Astrocyte of the spinal cord (primary cell): ENCODE measurements at regions not wholly inside any gene's neighbourhood (a gene's known extent, or its start where the extent isn't known, plus 50 kb on each side); places are given as distances from the start of the nearest gene placed in this dataset.

ENCODE experiments used
- DNase-seq: peaks from one replicate; pipeline ENCODE4 v3.0.0; 2011; ENCODE audit warnings: low read depth, low spot score
- H3K4me3 ChIP-seq: 2 replicates; pipeline ENCODE4 v1.5.1; 2011; ENCODE audit warnings: low read depth, mild to moderate bottlenecking, low read length, moderate library complexity
- CTCF ChIP-seq: IDR thresholded peaks from 2 replicates; pipeline ENCODE4 v1.5.1; 2012; ENCODE audit warnings: low read depth, mild to moderate bottlenecking, low read length, inconsistent platforms
- in situ Hi-C: cut with HindIII; loops from 2 replicates; pipeline ENCODE4 v1.10.0; 2017; ENCODE audit warnings: low sequenced_read_pairs

DNA sequence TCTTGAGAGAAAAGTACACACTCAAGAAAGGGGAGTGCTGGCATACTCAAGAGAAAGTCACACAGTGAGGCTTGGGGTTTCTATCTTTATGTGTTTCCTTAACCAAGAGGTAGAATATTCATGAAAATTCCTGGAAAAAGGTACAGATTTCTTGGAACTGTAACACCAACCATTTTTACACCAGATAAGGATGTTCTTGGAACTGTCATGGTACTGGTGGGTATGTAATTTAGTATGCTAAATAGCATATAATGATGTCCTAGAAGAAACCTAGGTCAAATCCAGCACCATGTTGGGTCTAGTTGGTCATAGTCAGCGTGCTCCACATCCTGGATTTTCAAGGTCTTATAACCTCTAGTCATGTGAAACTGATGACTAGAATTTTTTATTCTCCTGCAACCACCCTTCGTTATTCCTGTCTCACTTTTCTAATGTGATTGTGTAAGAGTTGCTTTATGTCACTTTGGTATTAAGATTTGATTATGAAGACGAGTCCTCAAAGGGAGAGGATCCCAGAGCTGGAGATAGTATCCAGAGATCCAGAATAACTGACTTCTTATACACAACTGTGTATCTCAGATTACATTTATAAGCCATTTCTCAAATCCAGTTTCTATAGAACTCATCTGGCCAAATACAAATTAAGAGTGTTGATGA, 510.1 kb downstream of the TMTC2 start:
- TF ChIP-seq CTCF = no peak
- no peak overlapping the region for H3K4me3 ChIP-seq
- DNase-seq = no peak
- in situ Hi-C loops = no loop called here

GRCh38 chr12:83190631-83191390, 504.1 kb downstream of the TMTC2 start:
- in situ Hi-C loops = no loop called here
- no peak for TF ChIP-seq CTCF
- no peak overlapping the region for H3K4me3 ChIP-seq
- DNase-seq = no peak

DNA sequence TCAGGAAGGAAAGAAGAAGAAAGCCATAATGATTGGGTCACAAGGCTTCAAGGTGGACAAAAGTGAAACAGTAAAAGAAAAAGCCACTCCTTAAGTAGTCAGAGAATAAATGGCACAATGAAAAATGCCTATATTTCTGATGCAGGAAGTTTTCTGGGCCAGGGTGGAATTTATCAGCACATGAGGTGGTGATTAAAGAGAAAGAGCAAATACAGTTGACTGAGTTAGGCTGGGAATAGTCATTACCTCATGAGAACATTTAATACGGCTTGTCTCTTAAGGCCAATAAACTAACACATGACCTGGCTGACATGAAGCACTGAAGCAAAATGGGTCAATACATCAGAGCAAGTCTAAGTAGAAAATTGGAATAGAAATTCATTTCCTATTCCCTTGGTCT, 499.7 kb downstream of the TMTC2 start:
- in situ Hi-C loops = no loop called here
- H3K4me3 ChIP-seq = no peak overlapping the region
- no peak for DNase-seq
- no peak for TF ChIP-seq CTCF

- H3K4me3 ChIP-seq = no peak overlapping the region
- DNase-seq = no peak
- TF ChIP-seq CTCF = no peak
- in situ Hi-C loops = no loop called here
Observed at GRCh38 chr12:83185241-83185640, 498.5 kb downstream of the TMTC2 start.
